Stimulated activated CD8-positive, alpha-beta memory T cell treated with anti-CD3 and anti-CD28 coated beads, Interleukin-12 subunit alpha, Interleukin-12 subunit beta, amount 100 ng/mL, for 24 hours (primary cell): ENCODE measurements at regions not wholly inside any gene's neighbourhood (a gene's known extent, or its start where the extent isn't known, plus 50 kb on each side); places are given as distances from the start of the nearest gene placed in this dataset.

ENCODE experiments used
- DNase-seq: peaks from one replicate; pipeline ENCODE4 v3.0.0-alpha.2; 2020; ENCODE audit errors: extremely low read depth

DNA sequence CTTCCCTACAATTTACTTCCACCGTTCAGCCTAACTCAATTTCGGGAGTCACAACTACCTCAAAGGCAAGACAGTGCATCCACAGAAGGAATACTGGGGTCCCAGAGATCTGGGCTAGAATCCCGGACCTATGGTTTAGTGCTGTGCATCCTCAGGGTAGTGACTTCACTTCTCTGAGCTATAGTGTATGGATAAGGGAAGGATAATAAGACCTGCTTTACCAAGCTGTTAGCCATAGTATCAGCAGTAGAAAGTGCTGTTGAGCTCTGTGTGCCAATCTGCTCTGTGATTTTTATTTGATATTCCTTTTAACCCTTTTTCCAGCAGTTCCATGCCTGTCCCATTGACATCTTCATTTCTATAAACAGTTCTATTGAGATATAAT, 1044.3 kb downstream of the BCL11B start:
- DNase-seq = no peak

DNA sequence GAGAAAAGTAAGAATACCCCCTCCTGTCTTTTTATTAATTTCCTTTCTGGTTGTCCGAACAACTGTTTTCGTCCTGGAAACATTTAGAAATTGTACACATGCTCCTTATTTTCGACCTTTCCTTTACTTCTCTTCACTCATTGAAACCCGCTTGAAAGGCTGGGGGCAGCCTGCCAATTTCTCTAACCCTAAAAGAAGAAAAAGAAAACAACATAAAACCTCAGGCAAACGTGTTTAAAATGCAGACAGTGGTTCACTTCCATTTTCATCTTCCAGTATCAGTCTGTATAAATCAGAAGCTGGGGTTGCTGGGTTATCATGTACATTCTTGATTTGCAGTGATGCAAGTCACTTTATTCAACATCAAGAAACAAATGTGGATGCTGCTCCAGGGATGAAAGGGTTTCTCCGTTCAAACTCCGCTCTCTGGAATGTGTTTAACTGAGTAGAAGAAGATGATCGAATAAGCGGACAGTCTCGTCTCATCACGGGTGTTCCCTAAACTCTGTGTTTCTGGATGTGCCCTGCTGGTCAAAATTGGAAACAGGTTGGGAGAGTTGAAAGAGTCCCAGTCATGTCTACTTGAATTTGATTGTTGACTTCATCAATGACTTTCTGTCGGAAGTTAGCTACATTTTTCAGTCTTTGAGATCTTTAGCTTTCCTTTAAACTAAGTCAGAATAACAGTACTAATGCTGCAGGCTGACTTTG, 1042.2 kb downstream of the BCL11B start:
- DNase-seq = no peak

DNA sequence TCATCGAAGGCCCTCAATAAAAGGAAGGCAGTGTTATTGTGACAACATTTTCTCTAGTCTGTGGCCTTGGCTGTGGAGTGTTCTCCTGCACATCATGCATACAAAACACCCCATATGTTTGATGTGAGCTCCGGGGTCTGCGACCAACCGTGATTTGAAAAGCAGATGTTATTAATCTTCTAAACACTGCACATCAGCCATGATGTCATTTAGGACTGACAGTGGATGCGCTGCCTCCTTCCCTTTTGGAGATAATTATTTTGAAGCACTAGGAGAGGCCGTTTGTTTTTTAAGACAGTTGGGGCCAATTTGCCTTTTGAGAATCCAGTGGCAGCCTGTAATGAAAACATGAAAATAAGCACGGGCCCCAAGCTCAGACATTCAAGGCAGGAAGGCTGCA, 1041.6 kb downstream of the BCL11B start:
- DNase-seq = no peak

DNA sequence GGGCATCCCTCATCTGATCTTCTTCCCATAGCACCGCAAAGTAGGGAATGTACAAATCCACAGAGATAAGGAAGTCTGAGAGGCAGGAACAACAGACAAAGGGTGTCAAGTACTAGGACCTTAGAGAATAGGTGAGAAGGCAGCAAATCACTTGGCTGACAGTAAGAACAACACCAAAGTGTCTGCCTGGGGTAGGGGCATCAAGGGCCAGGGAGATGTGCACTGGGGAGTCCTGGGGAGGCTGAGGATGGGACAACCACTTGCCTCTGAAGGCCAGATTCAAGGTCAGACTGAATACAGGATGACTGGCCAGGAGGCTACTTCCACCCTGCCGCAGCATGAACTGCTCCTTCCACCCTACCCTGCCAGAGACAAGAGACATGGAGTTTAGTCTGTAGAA, 1040.8 kb downstream of the BCL11B start:
- DNase-seq = no peak

GRCh38 chr14:98233656-98234055, 1038.3 kb downstream of the BCL11B start:
- DNase-seq = no peak

DNA sequence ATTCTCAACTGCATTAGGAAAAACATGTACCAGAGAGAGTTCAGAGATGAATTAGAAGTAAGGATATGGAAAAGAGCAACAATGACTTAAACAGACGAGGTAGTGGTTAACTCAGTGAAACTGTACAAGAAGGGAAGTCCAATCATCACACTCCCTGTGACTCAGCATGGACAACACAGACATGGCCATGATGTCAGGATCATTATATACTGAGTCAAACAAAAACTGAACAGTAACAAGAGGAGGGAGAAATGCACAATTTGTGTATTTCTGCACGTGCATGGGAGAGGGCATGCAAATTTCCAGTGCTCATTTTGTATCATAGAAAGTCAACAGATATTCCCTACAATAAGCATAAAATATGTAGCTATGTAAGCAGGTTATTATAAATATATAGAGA, 1037.8 kb downstream of the BCL11B start:
- no peak for DNase-seq

- DNase-seq = no peak
These were observed 1035.7 kb downstream of the BCL11B start for GRCh38 chr14:98236314-98236713.

DNA sequence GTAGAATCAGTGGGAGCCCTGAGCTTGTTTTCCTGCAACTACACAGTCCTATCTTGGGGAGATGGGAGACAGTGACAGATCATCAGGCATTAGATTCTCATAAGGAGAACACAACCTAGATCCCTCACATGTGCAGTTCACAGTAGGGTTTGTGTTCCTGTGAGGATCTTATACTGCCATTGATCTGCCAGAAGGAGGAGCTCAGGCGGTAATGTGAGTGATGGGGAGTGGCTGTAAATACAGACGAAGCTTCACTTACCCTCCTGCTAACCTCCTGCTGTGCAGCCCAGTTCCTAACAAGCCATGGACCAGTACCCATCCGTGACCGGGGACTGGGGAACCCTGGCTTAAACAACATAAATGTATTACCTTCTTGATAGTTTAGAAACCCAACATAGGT, 1034.1 kb downstream of the BCL11B start:
- no peak for DNase-seq

DNA sequence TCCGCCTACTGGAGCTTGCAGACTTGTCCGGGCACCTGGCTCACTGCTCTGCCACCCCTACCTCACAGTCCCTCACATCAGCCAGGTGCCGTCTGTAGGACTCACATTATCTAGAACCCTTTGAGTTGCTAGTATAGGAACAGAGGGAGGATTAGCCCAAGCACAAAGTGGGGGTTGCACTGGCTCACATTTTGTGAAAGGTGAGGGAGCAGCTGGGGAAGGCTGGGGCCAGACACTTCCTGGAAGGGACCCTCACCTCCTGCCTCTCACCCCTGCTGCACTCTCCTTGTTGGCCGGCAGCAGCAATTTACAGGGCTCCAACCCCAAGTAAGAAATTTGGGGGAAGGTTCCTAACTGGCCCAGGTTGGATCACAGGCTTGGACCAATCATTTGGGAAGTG, 1031.6 kb downstream of the BCL11B start:
- no peak for DNase-seq

DNA sequence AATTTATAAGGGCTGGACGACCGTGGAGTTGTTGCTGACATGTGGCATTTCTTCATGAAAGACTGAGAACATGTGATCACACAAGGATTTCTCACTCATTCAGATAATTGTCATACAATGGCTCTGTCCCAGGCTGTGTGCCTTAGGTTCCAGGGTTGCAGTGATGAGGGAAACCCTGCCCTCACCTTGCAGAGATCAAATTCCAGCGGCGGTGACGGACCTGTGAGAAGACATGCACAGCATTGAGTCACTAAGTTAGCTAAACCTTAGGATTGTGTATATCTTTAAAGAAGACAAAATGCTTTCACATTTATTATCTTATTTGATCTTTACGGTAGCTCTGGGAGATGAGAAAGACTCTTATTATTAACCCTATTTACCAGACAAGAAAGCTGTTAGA, 1029.1 kb downstream of the BCL11B start:
- DNase-seq = no peak

DNA sequence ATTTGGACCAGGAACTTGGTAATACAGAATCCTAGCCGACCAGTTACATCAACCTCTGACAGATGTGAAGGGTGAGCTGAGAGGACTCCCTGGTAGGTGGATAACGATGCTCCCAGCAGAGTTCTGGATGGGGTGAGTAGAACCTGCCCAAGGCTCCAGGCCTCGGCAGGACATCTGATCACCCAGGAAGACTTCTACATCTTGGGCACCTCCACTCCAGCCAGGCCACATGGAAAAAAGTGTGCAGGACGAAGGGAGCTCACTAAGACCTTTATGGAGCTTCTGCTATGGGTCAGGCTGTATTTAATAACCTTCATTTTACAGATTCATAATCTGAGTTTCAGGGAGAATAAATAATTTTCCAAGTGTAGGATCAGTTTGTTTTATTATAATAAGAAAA, 1028.7 kb downstream of the BCL11B start:
- no peak for DNase-seq

- DNase-seq = no peak
These were observed 1027.6 kb downstream of the BCL11B start for GRCh38 chr14:98244162-98244948.

- no peak for DNase-seq
These were observed 1026.9 kb downstream of the BCL11B start for GRCh38 chr14:98244966-98245569.

DNA sequence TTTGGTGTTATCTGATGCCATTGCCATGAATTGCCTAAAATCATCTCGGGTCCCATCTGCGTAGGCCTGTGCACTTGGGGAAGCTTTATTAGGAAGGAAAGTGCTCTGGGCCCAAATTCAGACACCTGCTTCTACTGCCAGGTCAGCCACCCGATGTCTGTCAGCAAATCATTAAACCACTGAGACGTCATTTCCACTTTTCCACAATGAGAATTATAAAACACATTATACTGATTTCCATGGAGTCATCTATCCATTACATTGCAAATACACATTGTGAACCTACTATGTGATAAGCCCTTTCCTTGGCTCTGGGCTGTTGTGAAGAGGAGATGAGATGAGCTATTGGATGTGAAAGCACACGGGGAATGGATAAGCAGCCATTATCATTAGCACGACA, 1022.9 kb downstream of the BCL11B start:
- DNase-seq = no peak

DNA sequence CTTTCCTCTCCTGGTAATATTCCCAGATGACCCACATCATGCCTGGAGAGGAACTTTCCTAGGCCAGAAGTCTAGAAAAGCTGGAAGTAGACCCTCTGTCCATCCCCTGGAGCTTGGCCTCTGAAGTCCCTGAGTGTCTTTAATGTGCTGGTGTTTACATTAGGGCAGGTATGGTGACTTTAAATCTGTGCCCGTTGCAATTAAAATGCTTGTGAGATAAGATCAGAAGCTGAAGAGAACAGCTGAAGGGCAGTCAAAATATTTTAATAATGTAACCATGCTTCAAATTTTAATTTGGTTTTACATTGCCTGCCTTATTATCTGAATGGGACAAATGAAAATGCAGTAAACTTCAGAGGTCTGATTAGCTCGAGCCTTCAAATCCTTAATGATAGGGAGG, 1022.5 kb downstream of the BCL11B start:
- no peak for DNase-seq

GRCh38 chr14:98252820-98253219, 1019.2 kb downstream of the BCL11B start:
- DNase-seq = no peak

- DNase-seq = no peak
These were observed 1012.1 kb downstream of the BCL11B start for GRCh38 chr14:98259881-98260280.

GRCh38 chr14:98262566-98262965, 1009.4 kb downstream of the BCL11B start:
- DNase-seq = no peak

DNA sequence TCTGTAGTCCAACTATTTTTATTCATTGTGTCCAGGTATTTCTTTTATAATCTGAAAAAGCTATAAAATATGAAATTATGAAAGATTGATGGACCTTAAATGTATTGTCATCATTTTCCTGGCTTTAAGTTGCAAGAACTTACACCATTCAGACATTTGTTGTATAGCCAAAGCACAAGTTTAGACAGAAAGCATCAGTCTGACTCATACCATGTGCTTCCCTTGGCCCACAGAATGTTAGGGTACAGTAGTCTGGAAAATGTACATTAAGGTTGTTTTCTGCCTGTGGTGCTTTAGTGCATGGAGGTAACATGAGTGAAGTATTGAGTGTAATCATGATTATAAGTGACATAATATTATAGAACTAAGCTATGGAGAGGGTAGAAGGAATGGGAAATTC, 1002.5 kb downstream of the BCL11B start:
- DNase-seq = no peak

DNA sequence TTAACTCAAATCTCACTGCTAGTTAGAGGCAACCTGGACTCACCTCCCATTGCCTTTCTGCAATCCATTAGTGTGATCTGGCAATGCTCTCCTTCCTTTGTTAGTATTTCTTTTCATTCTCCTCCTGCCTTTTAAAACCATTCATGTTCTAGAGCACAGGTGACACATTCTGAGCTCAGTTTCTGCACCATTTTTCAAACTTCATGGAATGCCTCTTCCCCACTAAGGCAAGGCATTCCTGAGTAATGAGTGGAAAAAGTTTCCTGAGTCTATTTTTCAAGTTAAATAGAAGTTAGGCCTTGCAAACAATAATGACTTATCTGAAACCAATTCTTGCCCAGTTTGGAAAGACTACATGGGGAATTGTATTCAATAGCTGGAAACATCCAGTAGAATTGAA, 1001.8 kb downstream of the BCL11B start:
- DNase-seq = no peak

GRCh38 chr14:98274596-98274995, 997.4 kb downstream of the BCL11B start:
- DNase-seq = no peak

- DNase-seq = no peak
These were observed 993.2 kb downstream of the BCL11B start for GRCh38 chr14:98278800-98279199.

DNA sequence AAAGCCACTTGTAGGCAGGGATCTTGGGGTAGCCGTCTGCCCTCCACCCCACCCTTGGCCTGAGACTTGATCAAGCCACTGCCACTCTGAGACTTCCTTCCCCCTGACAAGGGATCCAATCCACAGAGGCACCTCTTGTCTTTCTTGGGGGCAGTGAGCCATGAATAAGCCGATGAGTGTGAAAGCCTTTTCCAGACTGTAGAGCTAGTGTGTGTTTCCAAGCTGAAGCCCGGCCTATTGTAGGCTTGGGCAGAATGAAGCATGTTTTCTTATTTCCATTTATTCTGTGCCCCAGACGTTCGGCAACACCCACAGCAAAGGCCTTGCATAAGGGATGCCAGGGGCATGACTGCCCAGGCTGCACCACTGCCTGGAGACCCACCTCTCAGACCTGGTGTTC, 991.6 kb downstream of the BCL11B start:
- no peak for DNase-seq
